ENCODE measurements at regions not wholly inside any gene's neighbourhood (a gene's known extent, or its start where the extent isn't known, plus 50 kb on each side); places are given as distances from the start of the nearest gene placed in this dataset.
"Not testable (repeated sequence)": the region's sequence is repeated elsewhere in the genome, so short reads cannot be mapped to it uniquely, and the experiment has no call there.

DNA sequence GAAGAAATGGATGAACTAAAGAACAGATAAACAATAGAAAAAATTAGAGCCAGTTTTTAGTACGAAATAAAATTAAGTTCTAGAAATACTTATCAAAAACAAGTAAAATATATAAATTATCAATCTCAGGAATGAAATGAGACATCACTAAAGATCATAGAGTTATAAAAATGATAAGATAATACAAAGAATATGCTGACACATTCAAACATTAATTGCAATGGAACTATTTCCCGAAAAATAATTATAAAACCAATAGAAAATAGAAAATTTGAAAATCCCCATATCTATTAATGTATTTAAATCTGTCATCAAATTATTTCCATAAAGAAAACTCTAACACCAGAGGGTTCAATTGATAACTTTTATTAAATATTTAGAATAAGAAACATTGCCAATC is 458.1 kb upstream of the MBL2 start:
- no peak for DNase-seq (ENCODE audit: low read depth, low spot score)
- in situ Hi-C loops (cut with HindIII; ENCODE audit: low pct_unique_long_range_greater_than_20kb, low sequenced_read_pairs), result no loop called here

DNA sequence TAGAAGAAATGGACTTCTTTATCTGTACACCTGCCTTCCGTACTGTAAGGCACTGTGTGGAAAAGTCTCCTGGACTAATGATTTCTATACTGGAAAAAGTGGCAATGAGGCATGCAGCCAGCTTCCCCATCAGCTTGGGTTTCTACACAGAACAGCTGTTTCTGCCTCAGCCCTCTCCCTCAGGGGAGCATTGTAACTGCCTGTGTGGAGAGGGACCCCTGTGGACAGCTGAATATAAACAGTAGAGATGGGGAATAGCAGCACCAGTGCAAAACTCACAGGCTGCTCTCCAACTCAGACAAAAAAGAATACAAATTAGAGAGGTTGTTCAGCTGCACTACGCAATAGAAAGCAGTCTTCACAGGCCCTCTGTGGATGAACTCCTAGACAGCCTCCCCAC is 451.3 kb upstream of the MBL2 start:
- in situ Hi-C loops (cut with HindIII; ENCODE audit: low pct_unique_long_range_greater_than_20kb, low sequenced_read_pairs), result no loop called here

DNA sequence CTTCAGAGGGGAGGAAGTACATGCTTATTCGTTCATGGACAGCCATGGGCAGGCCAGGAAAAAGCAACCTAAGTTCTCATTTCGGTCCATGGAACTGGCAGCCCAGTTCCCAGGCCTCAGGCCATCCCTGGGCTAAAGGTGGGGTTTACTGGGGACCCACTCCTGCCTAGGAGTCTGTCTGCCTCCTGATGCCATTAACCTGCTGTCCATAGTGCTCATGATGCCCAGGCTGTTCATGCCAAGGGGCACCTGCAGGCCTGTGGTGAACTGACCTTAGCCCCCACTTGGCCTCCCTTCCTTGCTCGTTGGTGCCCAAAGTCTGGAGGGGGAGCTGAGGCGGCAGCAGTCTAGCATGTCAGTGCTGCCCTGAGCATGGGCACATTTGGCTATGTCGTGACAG is 450.2 kb upstream of the MBL2 start:
- no peak for DNase-seq (ENCODE audit: low read depth, low spot score)
- in situ Hi-C loops (cut with HindIII; ENCODE audit: low pct_unique_long_range_greater_than_20kb, low sequenced_read_pairs), result no loop called here

More for the DNA sequence above, 451.3 kb upstream of the MBL2 start:
- DNase-seq (ENCODE audit: low read depth, low spot score), result no peak

DNA sequence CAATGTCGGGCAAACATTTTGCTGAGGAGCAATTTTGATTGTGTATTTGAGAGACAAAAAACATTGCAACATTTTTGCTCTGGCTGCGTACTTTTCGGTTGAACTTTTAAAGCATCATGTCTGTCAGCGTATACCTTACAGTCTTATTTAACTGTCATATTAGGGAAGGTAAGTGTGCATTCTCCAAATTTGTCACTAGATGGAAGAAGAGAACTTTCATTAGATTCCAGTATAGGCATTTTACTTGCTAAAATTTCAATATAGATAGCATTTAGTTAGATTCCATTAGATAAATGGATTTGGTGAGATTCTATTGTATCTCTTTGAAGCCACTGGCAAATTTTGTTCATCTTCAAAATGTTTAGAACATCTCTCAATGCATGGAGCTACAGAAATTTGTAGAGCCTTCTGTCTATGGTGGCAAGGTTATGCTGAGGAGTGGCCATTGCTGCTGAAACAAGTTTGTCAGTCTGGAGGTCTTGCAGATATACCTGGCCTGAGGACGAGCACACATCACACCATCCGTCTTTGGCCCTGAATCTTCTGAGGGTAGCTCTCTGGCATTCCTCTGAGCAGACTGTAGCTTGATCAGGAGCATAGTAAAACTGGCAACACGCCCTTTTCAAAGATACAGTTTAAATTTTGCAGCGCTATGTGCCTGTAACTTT is 437.5 kb upstream of the MBL2 start:
- in situ Hi-C loops (cut with HindIII; ENCODE audit: low pct_unique_long_range_greater_than_20kb, low sequenced_read_pairs), result no loop called here
- DNase-seq (ENCODE audit: low read depth, low spot score), result peak; percentile 49

DNA sequence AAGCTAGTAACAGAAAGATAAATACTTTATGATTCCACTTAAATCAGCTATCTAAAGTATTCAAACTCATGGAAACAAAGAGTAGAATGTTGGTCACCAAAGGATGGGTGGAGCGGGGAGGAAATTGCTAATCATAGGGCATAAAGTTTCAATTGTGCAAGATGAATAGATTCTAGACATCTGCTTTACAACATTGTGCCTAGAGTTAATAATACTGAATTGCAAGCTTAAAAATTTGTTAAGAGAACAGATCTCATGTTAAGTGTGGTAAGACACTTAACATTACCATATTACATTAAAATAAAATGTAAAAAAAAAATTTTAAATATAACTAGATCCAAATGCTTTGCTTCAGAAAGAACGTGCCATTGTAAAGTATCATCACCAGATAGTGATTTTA is 411.1 kb upstream of the MBL2 start:
- in situ Hi-C loops (cut with HindIII; ENCODE audit: low pct_unique_long_range_greater_than_20kb, low sequenced_read_pairs), result no loop called here

DNA sequence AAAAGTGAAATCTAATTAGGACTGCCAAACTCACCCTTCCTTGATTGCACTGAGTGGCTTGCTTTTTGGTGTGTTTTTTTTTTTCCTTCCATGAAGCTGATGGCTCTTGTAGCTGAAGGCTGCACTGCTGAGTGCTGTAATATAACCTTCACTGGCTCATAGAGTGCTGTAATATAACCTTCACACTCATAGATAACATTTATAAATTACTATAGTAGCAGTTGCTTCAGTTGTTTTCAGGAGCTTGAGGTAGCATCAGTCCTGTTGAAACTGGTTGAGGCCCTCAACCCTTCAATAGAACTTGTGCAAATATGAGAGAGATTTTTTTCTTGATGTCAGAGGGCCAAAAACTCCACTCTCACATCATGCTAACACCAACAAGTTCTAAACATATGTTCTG is 404.9 kb upstream of the MBL2 start:
- in situ Hi-C loops (cut with HindIII; ENCODE audit: low pct_unique_long_range_greater_than_20kb, low sequenced_read_pairs), result no loop called here
- no peak for DNase-seq (ENCODE audit: low read depth, low spot score)

More for the DNA sequence above, 411.1 kb upstream of the MBL2 start:
- DNase-seq (ENCODE audit: low read depth, low spot score), result no peak

DNA sequence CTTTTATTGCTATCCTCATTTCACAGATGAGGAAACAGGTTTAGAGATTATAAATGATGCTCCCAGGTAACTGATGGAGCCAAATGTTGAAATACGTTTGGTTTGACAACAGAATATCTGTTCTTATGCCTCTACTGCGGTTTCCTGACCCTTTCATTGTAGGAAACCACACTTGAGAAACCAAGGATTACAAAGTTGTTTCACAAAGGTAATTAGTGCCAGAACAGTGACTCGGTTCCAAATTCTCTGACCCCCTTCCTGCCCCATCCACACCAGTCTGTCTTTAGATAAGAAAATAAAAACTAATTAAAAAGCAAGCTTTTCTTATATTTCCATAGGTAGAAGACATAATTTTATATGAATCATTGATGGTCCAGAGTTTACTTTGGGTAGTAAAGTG is 393.7 kb upstream of the MBL2 start:
- in situ Hi-C loops (cut with HindIII; ENCODE audit: low pct_unique_long_range_greater_than_20kb, low sequenced_read_pairs), result no loop called here
- DNase-seq (ENCODE audit: low read depth, low spot score), result no peak

DNA sequence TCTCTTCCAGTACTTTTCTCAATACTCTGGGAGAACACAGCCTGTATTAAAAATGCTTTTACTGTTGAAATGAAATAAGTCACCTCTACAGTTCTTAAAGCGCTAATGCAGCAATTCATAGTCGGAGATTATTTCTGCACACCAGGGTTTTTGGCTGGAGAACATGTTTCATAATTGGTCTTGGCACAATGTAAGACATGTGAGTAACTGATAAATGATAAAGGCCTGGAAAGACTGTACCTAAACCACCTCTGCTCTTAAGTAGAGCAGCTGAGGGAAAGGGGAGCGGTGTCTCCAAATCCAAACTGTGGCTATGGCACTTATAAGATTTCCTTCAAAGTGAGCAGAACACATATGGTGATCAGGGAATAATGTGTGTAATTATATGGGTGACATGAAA is 390.3 kb upstream of the MBL2 start:
- in situ Hi-C loops (cut with HindIII; ENCODE audit: low pct_unique_long_range_greater_than_20kb, low sequenced_read_pairs), result no loop called here
- no peak for DNase-seq (ENCODE audit: low read depth, low spot score)

DNA sequence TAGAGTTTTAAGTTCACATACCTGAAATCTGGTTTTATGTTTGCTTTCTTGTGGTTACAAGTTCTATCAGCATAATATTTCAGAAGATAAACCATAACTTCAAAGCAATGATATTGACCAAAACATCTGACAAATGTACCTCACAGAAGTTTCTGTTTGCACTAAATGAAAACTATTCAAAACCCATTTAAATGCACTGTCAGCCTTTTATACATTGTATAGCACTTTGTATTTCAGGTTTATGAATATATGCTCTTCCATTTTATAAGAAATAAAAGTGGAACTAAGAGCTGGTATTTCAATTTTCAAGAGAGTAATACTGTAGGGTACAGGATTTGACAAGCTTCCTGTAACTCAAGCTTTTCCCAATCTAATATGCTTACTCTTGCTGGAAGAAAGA is 388.6 kb upstream of the MBL2 start:
- in situ Hi-C loops (cut with HindIII; ENCODE audit: low pct_unique_long_range_greater_than_20kb, low sequenced_read_pairs), result no loop called here

DNA sequence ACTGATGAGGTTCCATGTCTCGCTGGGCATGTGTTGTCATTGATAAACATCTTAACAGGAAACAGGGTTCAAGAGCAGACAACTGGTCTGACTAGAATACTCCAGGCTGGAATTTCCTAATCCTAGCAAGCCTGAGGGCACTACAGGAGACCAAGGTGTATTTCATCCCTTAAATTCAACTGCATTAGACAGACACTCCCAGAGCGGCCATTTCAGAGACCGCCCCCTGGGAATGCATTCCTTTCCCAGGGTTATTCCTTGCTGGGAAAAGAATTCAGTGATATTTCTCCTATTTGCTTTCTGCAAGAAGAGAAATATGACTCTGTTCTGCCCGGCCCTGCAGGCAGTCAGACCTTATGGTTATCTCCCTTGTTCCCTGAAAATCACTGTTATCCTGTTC is 383.1 kb upstream of the MBL2 start:
- in situ Hi-C loops (cut with HindIII; ENCODE audit: low pct_unique_long_range_greater_than_20kb, low sequenced_read_pairs); DNase-seq (ENCODE audit: low read depth, low spot score): not testable (repeated sequence)

More for the DNA sequence above, 388.6 kb upstream of the MBL2 start:
- DNase-seq (ENCODE audit: low read depth, low spot score), result no peak

DNA sequence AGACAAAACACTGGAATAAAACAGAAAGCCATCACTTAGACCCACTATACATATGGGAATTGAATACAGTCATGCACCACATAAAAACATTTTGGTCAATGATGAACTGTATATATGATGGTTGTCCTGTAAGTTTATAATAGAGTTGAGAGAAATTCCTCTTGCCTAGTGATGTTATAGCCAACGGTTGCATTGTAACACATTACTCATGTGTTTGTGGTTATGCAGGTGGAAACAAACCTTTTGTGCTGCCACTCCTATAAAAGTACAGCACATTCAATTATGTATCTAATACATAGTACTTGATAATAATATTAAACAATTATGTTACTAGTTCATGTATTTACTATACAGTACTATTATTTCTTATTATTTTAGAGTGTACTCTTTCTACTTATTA is 381.2 kb upstream of the MBL2 start:
- in situ Hi-C loops (cut with HindIII; ENCODE audit: low pct_unique_long_range_greater_than_20kb, low sequenced_read_pairs), result no loop called here
- DNase-seq (ENCODE audit: low read depth, low spot score), result no peak

DNA sequence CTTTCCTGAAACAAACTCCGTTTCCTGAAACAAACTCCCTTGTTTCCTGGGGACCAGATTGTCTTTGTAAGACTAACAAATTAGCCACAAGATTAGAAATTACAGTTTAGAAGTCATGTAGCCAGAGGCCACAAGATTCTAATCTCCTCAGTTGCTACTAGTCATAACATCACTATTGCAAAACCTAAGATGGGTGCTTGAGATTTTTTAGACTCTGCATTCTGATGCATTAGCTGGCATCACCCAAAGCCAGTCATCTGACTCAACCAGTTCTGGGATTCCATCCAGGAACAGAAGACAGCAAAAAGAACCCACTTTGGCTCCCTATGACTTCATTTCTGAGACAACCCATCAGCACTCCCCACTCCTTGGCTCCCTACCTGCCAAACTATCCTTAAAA is 367.9 kb upstream of the MBL2 start:
- no peak for DNase-seq (ENCODE audit: low read depth, low spot score)
- in situ Hi-C loops (cut with HindIII; ENCODE audit: low pct_unique_long_range_greater_than_20kb, low sequenced_read_pairs), result no loop called here

DNA sequence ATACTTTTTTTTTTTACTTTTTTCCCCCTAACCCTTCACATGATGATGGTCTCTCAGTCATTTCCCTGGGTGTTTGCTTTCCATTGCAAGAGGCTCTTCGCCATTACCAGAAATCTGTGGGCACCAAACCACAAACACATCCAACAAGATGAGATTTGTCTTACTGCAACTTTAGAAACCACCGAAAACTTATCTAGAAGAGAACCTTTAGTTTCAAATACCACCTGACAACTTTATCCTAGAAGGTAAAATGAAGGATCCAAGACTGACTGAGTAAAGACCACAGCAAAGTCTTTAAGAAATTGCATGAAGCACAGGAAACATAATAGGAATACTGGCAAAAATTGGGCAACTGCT is 363.3 kb upstream of the MBL2 start:
- in situ Hi-C loops (cut with HindIII; ENCODE audit: low pct_unique_long_range_greater_than_20kb, low sequenced_read_pairs), result no loop called here
- DNase-seq (ENCODE audit: low read depth, low spot score), result no peak

DNA sequence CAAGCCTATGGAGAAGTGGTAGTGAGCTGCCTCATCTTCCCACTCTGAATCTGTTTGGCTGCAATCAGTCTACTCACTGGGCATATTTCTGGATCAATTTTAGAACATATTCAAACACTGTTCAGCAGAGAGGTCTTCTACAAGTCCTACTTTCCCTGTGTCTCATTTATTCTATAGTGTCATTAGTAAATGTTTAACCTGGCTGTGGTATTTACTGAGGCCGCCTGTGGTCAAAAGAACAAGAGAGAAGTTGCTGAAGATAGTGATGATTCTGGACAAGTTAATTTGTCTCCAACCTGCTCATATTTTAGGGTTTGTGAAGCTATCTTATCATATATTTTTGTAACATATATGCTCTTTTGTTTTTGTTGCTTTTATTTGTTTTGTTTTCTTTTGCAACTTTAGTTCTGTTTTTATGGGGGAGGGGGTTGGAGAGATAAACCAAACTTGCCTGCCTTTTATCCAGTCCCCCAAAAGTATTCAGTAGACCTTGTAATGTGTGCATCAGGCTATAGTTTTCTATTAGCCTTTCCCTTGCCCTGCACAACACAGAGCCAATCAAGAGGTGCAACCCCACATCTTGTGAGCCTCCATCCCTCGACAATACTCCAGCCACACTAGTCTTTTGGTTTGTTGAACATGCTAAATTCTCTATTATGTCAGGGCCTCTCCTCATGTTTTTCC is 362.8 kb upstream of the MBL2 start:
- in situ Hi-C loops (cut with HindIII; ENCODE audit: low pct_unique_long_range_greater_than_20kb, low sequenced_read_pairs), result no loop called here
- no peak for DNase-seq (ENCODE audit: low read depth, low spot score)

DNA sequence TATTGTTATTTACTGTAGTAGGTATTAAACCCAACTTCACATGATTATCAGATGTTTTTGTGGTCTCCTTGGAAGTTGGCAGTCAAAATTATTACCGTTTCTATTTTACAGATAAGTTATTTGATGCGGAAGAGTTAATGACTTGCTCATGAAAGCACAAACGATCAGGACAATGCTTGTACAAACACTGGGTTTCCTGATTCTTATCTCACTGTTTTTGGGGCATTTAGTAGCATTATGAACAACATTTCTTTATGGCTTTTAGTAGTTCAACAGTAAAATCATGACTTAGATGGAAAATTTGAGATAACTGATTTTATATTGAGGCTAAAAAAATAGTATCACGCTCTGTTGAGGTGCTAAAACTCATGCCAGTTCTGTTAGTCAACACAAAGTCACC is 361.5 kb upstream of the MBL2 start:
- no peak for DNase-seq (ENCODE audit: low read depth, low spot score)
- in situ Hi-C loops (cut with HindIII; ENCODE audit: low pct_unique_long_range_greater_than_20kb, low sequenced_read_pairs), result no loop called here

DNA sequence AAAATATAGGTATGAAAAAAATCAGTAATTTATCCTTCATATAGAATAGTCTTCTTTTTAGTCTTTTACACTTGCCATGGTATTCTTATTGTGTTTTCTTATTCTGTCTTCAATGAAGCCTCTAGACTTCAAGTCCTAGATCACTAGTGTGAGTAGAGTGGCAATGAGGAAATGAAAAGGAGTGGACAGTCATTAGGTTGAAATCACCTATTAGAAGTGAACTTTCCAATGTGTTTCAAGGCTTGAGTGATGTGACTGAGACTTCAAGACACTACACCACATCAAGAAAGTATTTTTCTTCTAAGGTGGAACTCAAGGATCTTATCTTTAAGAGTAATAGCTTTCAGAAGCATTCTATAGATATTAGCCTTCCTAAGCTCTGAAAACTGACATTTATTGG is 357.8 kb upstream of the MBL2 start:
- in situ Hi-C loops (cut with HindIII; ENCODE audit: low pct_unique_long_range_greater_than_20kb, low sequenced_read_pairs), result no loop called here
- no peak for DNase-seq (ENCODE audit: low read depth, low spot score)

DNA sequence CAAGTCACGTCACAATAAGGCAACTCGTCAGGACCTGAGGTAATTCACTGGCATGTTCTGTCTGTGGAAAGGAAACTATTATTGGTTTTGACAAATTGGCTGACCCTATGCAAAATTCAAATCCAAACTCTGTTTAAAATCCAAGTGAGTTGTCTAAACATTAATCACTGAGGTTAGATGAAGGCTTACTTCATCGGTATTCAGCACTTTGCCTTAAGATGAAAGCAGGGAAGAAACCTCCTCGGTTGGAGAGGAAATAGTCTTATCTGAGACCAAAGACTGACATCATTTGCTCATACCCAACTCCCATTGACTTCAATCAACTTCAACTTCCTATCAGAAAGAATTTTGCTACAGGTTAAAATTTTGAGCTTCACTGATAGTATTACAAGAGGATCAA is 355.1 kb upstream of the MBL2 start:
- DNase-seq (ENCODE audit: low read depth, low spot score), result no peak
- in situ Hi-C loops (cut with HindIII; ENCODE audit: low pct_unique_long_range_greater_than_20kb, low sequenced_read_pairs), result no loop called here

DNA sequence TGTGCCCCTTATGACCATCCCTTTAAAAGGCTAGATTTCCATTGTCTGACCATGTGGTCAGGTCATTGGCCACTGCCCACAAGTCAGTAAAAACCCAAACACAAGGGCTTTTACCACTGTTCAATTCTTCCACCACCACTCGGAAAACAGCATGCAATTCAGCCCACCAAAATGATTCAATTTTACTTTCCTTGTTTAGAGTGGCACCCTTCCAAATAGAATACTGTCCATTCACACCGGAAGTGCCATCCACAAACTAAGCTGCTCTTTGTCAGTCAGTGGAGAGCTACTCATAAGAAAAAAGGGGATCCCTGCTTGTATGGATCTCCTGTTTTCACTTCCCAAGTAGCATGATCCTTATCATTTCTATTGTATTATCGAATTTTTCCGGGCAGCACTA is 350.7 kb upstream of the MBL2 start:
- no peak for DNase-seq (ENCODE audit: low read depth, low spot score)
- in situ Hi-C loops (cut with HindIII; ENCODE audit: low pct_unique_long_range_greater_than_20kb, low sequenced_read_pairs), result no loop called here

DNA sequence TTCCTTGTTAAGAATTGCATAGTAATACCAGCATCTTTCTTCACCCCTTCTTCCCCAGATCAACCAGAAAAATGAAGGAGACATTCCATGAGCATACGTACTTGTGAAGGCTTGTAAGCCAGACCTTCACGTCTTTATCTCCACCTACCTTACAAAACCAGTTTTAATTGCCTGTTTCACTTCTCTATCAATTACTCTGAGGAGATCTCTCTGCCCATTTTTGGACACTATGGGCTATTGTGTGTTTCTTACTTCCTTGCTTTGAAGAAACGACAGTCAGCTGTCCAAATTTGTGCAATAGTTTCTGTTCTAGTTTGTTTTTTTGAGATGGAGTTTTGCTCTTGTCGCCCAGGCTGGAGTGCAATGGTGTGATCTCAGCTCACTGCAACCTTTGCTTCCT is 349.7 kb upstream of the MBL2 start:
- in situ Hi-C loops (cut with HindIII; ENCODE audit: low pct_unique_long_range_greater_than_20kb, low sequenced_read_pairs), result no loop called here
- DNase-seq (ENCODE audit: low read depth, low spot score), result no peak

DNA sequence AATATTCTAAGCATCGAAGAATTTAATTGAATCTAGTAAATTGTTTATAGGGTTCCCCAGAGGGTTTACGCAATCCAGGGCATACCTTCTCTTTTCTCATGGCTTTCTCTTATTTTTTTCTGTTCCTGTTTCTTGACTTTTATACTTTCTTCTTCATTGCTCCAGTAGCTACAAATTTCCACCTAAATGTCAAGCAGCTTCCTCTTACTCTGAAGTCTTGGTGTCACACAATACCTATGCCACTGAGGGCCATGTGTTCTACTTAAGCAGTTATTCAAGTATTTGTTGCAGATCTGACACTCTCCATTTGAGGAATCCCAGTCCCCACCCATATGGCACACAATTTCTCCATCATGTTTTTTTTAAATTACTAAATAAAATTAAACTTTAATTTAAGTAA is 343.1 kb upstream of the MBL2 start:
- in situ Hi-C loops (cut with HindIII; ENCODE audit: low pct_unique_long_range_greater_than_20kb, low sequenced_read_pairs), result no loop called here
- DNase-seq (ENCODE audit: low read depth, low spot score), result no peak

Measured in SK-MEL-5 (cell line).